KOPT-K1 (cell line): ENCODE measurements at regions not wholly inside any gene's neighbourhood (a gene's known extent, or its start where the extent isn't known, plus 50 kb on each side); places are given as distances from the start of the nearest gene placed in this dataset.

Source experiments
- H3K27ac ChIP-seq: fragments of 200-600 bp; sonication (generic); 2 replicates; pipeline ENCODE4 v1.5.1; 2016; ENCODE audit warnings: antibody characterized with exemption, mild to moderate bottlenecking, low read depth, low read length; ENCODE audit not compliant: poor library complexity, severe bottlenecking
- H3K36me3 ChIP-seq: fragments of 200-600 bp; sonication (generic); 2 replicates; pipeline ENCODE4 v1.5.1; 2017; ENCODE audit warnings: antibody characterized with exemption, mild to moderate bottlenecking, low read length, moderate library complexity; ENCODE audit not compliant: insufficient read depth
- H3K9me3 ChIP-seq: fragments of 200-600 bp; sonication (generic); 2 replicates; pipeline ENCODE4 v1.5.1; 2017; ENCODE audit warnings: antibody characterized with exemption, low read length, mild to moderate bottlenecking; ENCODE audit not compliant: insufficient read depth, poor library complexity, severe bottlenecking

GRCh38 chr14:98077176-98077575 lies 1194.8 kb downstream of the BCL11B start:
- Histone ChIP-seq H3K36me3 (peaks cover 98% of the 10 kb centered on the region), H3K9me3 (no peaks in the 10 kb centered on the region), H3K27ac (no peak overlapping the region)

GRCh38 chr14:98082833-98083232 lies 1189.2 kb downstream of the BCL11B start:
- H3K36me3 ChIP-seq: peaks cover 96% of the 10 kb centered on the region
- H3K27ac ChIP-seq: no peak overlapping the region

GRCh38 chr14:98085751-98086150 lies 1186.2 kb downstream of the BCL11B start:
- Histone ChIP-seq H3K9me3 (peaks cover 20% of the 10 kb centered on the region), H3K36me3 (peaks cover 88% of the 10 kb centered on the region), H3K27ac (no peak overlapping the region)

More at GRCh38 chr14:98082833-98083232, 1189.2 kb downstream of the BCL11B start:
- H3K9me3 ChIP-seq: peaks cover 20% of the 10 kb centered on the region

- peaks cover 82% of the 10 kb centered on the region; the same call in 1 of the 2 replicates for H3K36me3 ChIP-seq
- H3K27ac ChIP-seq: no peak overlapping the region
- H3K9me3 ChIP-seq: peaks cover 7% of the 10 kb centered on the region
These were observed 1178.9 kb downstream of the BCL11B start for GRCh38 chr14:98093111-98093510.

- no peak overlapping the region for H3K27ac ChIP-seq
- H3K36me3 ChIP-seq: peaks cover 76% of the 10 kb centered on the region
- no peaks in the 10 kb centered on the region for H3K9me3 ChIP-seq
These were observed 1172.5 kb downstream of the BCL11B start for GRCh38 chr14:98099527-98099926.

GRCh38 chr14:98101323-98101722 lies 1170.7 kb downstream of the BCL11B start:
- Histone ChIP-seq H3K27ac (no peak overlapping the region), H3K9me3 (no peaks in the 10 kb centered on the region), H3K36me3 (peaks cover 68% of the 10 kb centered on the region)

GRCh38 chr14:98103705-98104104 lies 1168.3 kb downstream of the BCL11B start:
- peaks cover 66% of the 10 kb centered on the region for H3K36me3 ChIP-seq

GRCh38 chr14:98109326-98109725 lies 1162.7 kb downstream of the BCL11B start:
- peaks cover 68% of the 10 kb centered on the region; the same call in 1 of the 2 replicates for H3K36me3 ChIP-seq
- no peaks in the 10 kb centered on the region for H3K9me3 ChIP-seq

More at GRCh38 chr14:98103705-98104104, 1168.3 kb downstream of the BCL11B start:
- H3K27ac ChIP-seq: no peak overlapping the region
- no peaks in the 10 kb centered on the region for H3K9me3 ChIP-seq

GRCh38 chr14:98112194-98112780 lies 1159.7 kb downstream of the BCL11B start:
- H3K9me3 ChIP-seq: no peaks in the 10 kb centered on the region
- H3K27ac ChIP-seq: no peak overlapping the region
- H3K36me3 ChIP-seq: peaks cover 83% of the 10 kb centered on the region

More at GRCh38 chr14:98109326-98109725, 1162.7 kb downstream of the BCL11B start:
- H3K27ac ChIP-seq: no peak overlapping the region

GRCh38 chr14:98114122-98114895 lies 1157.7 kb downstream of the BCL11B start:
- no peaks in the 10 kb centered on the region for H3K9me3 ChIP-seq
- no peak overlapping the region for H3K27ac ChIP-seq

GRCh38 chr14:98114946-98115345 lies 1157.1 kb downstream of the BCL11B start:
- no peaks in the 10 kb centered on the region for H3K9me3 ChIP-seq
- H3K27ac ChIP-seq: no peak overlapping the region
- peaks cover 79% of the 10 kb centered on the region for H3K36me3 ChIP-seq

More at GRCh38 chr14:98114122-98114895, 1157.7 kb downstream of the BCL11B start:
- H3K36me3 ChIP-seq: peaks cover 79% of the 10 kb centered on the region

- Histone ChIP-seq H3K9me3 (no peaks in the 10 kb centered on the region), H3K27ac (no peak overlapping the region), H3K36me3 (peaks cover 76% of the 10 kb centered on the region)
These were observed 1153.2 kb downstream of the BCL11B start for GRCh38 chr14:98118749-98119148.

- no peak overlapping the region for H3K27ac ChIP-seq
- H3K9me3 ChIP-seq: peaks cover 1% of the 10 kb centered on the region
- peaks cover 81% of the 10 kb centered on the region for H3K36me3 ChIP-seq
These were observed 1152.3 kb downstream of the BCL11B start for GRCh38 chr14:98119739-98120138.

- peaks cover 12% of the 10 kb centered on the region for H3K9me3 ChIP-seq
- no peak overlapping the region for H3K27ac ChIP-seq
- H3K36me3 ChIP-seq: peaks cover 86% of the 10 kb centered on the region
These were observed 1151.0 kb downstream of the BCL11B start for GRCh38 chr14:98120831-98121464.

GRCh38 chr14:98122527-98122926 lies 1149.5 kb downstream of the BCL11B start:
- Histone ChIP-seq H3K27ac (no peak overlapping the region), H3K9me3 (peaks cover 12% of the 10 kb centered on the region), H3K36me3 (peaks cover 82% of the 10 kb centered on the region; the same call in 1 of the 2 replicates)
